GM23248 (cell line): ENCODE measurements at regions not wholly inside any gene's neighbourhood (a gene's known extent, or its start where the extent isn't known, plus 50 kb on each side); places are given as distances from the start of the nearest gene placed in this dataset.
"Not testable (repeated sequence)": the region's sequence is repeated elsewhere in the genome, so short reads cannot be mapped to it uniquely, and the experiment has no call there.

Experiments used
- EZH2 ChIP-seq: fragments of 200-600 bp; sonication (generic); IDR thresholded peaks from 2 replicates; pipeline ENCODE4 v1.6.1; 2018; ENCODE audit warnings: antibody characterized with exemption, mild to moderate bottlenecking; ENCODE audit not compliant: insufficient read depth, poor library complexity, severe bottlenecking
- EZH2phosphoT487 ChIP-seq: fragments of 200-600 bp; sonication (generic); IDR thresholded peaks from 2 replicates; pipeline ENCODE4 v1.6.1; 2018; ENCODE audit warnings: antibody characterized with exemption, moderate library complexity, mild to moderate bottlenecking, low read depth; ENCODE audit not compliant: insufficient read depth

- not testable (repeated sequence) for TF ChIP-seq EZH2phosphoT487, EZH2
These were observed 83.0 kb upstream of the CDCA7L start for GRCh38 chr7:22028656-22029055.
